Neural cell (in vitro differentiated cells): ENCODE measurements at regions not wholly inside any gene's neighbourhood (a gene's known extent, or its start where the extent isn't known, plus 50 kb on each side); places are given as distances from the start of the nearest gene placed in this dataset.

Experiments
- H2AFZ ChIP-seq: fragments of 200-600, 300-800 bp; sonication (generic), shearing (Covaris generic); 2 replicates; pipeline ENCODE4 v1.6.0; 2014; ENCODE audit warnings: low read depth, mild to moderate bottlenecking, antibody characterized with exemption, low read length, moderate library complexity
- H3F3A ChIP-seq: fragments of 200-600 bp; shearing (Covaris generic); 2 replicates; pipeline ENCODE4 v1.6.1; 2016; ENCODE audit warnings: mild to moderate bottlenecking, moderate library complexity, mixed read lengths, antibody characterized with exemption, low read length; ENCODE audit not compliant: insufficient read depth, poor library complexity, severe bottlenecking
- H3K27ac ChIP-seq: fragments of 200-600, 300-800 bp; sonication (generic), shearing (Covaris generic); 2 replicates; pipeline ENCODE4 v1.5.1; 2014; ENCODE audit warnings: mild to moderate bottlenecking, low read length, moderate library complexity
- H3K27me3 ChIP-seq: fragments of 300-800, 200-600 bp; sonication (generic), shearing (Covaris generic); 2 replicates; pipeline ENCODE4 v1.6.0; 2014; ENCODE audit warnings: mild to moderate bottlenecking, low read depth, low read length, moderate library complexity; ENCODE audit not compliant: insufficient read depth
- H3K36me3 ChIP-seq: fragments of 300-800, 200-600 bp; sonication (generic), shearing (Covaris generic); 2 replicates; pipeline ENCODE4 v1.5.1; 2014; ENCODE audit warnings: mild to moderate bottlenecking, antibody characterized with exemption, low read length, moderate library complexity; ENCODE audit not compliant: insufficient read depth
- H3K4me2 ChIP-seq: fragments of 300-800, 200-600 bp; sonication (generic), shearing (Covaris generic); 2 replicates; pipeline ENCODE4 v1.6.0; 2014; ENCODE audit warnings: mild to moderate bottlenecking, low read length
- H3K4me3 ChIP-seq: fragments of 300-800, 200-600 bp; sonication (generic), shearing (Covaris generic); 2 replicates; pipeline ENCODE4 v1.5.1; 2014; ENCODE audit warnings: mild to moderate bottlenecking, low read length, moderate library complexity
- H3K79me2 ChIP-seq: fragments of 200-600 bp; shearing (Covaris generic); replicated peaks from 2 replicates; pipeline ENCODE4 v1.6.0; 2014; ENCODE audit warnings: mild to moderate bottlenecking, low read length, moderate library complexity; ENCODE audit not compliant: insufficient read depth
- H3K9ac ChIP-seq: fragments of 300-800, 200-600 bp; sonication (generic), shearing (Covaris generic); 2 replicates; pipeline ENCODE4 v1.6.1; 2016; ENCODE audit warnings: mild to moderate bottlenecking, low read length, mixed read lengths
- H3K9me2 ChIP-seq: fragments of 200-600 bp; shearing (Covaris generic); 2 replicates; pipeline ENCODE4 v1.6.1; 2016; ENCODE audit warnings: mild to moderate bottlenecking, low read length, mixed read lengths; ENCODE audit not compliant: insufficient read depth
- H3K9me3 ChIP-seq: fragments of 200-600, 300-800 bp; sonication (generic), shearing (Covaris generic); 2 replicates; pipeline ENCODE4 v1.6.1; 2016; ENCODE audit warnings: mild to moderate bottlenecking, mixed run types, low read length, moderate library complexity, mixed read lengths
- H4K20me1 ChIP-seq: fragments of 200-600 bp; shearing (Covaris generic); 2 replicates; pipeline ENCODE4 v1.6.1; 2016; ENCODE audit warnings: mild to moderate bottlenecking, mixed run types; ENCODE audit not compliant: insufficient read depth
- EP300 ChIP-seq: fragments of 450-650 bp; conservative IDR thresholded peaks from 2 replicates; pipeline ENCODE4 v1.6.1; 2014; ENCODE audit warnings: antibody characterized with exemption, mild to moderate bottlenecking, moderate library complexity; ENCODE audit not compliant: poor library complexity, severe bottlenecking
- EZH2 ChIP-seq: fragments of 200-600, 300-800 bp; shearing (Covaris generic), sonication (generic); IDR thresholded peaks from 2 replicates; pipeline ENCODE4 v1.6.1; 2014; ENCODE audit warnings: antibody characterized with exemption, low read length, borderline replicate concordance, mild to moderate bottlenecking; ENCODE audit not compliant: insufficient read depth, poor library complexity, severe bottlenecking
- MXI1 ChIP-seq: fragments of 450-650 bp; conservative IDR thresholded peaks from 2 replicates; pipeline ENCODE4 v1.6.1; 2014; ENCODE audit warnings: antibody characterized with exemption, mild to moderate bottlenecking; ENCODE audit not compliant: poor library complexity, severe bottlenecking
- POLR2AphosphoS5 ChIP-seq: IDR thresholded peaks from 2 replicates; pipeline ENCODE4 v1.6.1; 2012
- RAD21 ChIP-seq: fragments of 450-650 bp; conservative IDR thresholded peaks from 2 replicates; pipeline ENCODE4 v1.6.1; 2014; ENCODE audit warnings: antibody characterized with exemption, mild to moderate bottlenecking, moderate library complexity
- SMC3 ChIP-seq: fragments of 450-650 bp; conservative IDR thresholded peaks from 2 replicates; pipeline ENCODE4 v1.6.1; 2014; ENCODE audit warnings: antibody characterized with exemption, mild to moderate bottlenecking, moderate library complexity; ENCODE audit not compliant: poor library complexity
- TAF1 ChIP-seq: IDR thresholded peaks from 2 replicates; pipeline ENCODE4 v1.6.1; 2012; ENCODE audit warnings: low read depth
- TF ChIP-seq, protein P1 (sequence below): IDR thresholded peaks from 2 replicates; pipeline ENCODE4 v1.6.1; 2012; ENCODE audit warnings: borderline replicate concordance
- TF ChIP-seq, protein P2 (sequence below): fragments of 450-650 bp; IDR thresholded peaks from 2 replicates; pipeline ENCODE4 v1.5.1; 2014; ENCODE audit warnings: antibody characterized with exemption, mild to moderate bottlenecking, moderate library complexity; ENCODE audit not compliant: poor library complexity, severe bottlenecking

DNA sequence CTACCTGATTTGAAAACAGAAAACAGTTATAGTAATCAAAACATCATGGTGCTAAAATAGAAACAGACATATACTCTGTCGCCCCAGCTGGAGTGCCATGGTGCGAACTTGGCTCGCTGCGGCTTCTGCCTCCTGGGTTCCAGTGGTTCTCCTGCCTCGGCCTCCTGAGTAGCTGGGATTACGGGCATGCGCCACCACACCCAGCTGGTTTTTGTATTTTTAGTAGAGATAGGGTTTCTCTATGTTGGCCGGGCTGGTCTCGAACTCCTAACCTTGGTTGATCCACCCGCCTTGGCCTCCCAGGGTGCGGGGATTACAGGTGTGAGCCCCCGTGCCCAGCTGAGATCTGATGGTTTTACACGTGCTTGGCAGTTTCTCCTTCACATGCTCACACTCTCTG, 495.9 kb downstream of the ANXA1 start:
- no peaks in the 10 kb centered on the region for H3K9me3 ChIP-seq
- H3K27ac ChIP-seq: no peak overlapping the region
- H3K9me2 ChIP-seq: no peaks in the 10 kb centered on the region
- no peak overlapping the region for H3K9ac ChIP-seq
- TF ChIP-seq TAF1: no peak
- no peak for TF ChIP-seq RAD21
- no peak for TF ChIP-seq SMC3
- TF ChIP-seq, protein P1, sequence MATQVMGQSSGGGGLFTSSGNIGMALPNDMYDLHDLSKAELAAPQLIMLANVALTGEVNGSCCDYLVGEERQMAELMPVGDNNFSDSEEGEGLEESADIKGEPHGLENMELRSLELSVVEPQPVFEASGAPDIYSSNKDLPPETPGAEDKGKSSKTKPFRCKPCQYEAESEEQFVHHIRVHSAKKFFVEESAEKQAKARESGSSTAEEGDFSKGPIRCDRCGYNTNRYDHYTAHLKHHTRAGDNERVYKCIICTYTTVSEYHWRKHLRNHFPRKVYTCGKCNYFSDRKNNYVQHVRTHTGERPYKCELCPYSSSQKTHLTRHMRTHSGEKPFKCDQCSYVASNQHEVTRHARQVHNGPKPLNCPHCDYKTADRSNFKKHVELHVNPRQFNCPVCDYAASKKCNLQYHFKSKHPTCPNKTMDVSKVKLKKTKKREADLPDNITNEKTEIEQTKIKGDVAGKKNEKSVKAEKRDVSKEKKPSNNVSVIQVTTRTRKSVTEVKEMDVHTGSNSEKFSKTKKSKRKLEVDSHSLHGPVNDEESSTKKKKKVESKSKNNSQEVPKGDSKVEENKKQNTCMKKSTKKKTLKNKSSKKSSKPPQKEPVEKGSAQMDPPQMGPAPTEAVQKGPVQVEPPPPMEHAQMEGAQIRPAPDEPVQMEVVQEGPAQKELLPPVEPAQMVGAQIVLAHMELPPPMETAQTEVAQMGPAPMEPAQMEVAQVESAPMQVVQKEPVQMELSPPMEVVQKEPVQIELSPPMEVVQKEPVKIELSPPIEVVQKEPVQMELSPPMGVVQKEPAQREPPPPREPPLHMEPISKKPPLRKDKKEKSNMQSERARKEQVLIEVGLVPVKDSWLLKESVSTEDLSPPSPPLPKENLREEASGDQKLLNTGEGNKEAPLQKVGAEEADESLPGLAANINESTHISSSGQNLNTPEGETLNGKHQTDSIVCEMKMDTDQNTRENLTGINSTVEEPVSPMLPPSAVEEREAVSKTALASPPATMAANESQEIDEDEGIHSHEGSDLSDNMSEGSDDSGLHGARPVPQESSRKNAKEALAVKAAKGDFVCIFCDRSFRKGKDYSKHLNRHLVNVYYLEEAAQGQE: no peak
- TF ChIP-seq, protein P2, sequence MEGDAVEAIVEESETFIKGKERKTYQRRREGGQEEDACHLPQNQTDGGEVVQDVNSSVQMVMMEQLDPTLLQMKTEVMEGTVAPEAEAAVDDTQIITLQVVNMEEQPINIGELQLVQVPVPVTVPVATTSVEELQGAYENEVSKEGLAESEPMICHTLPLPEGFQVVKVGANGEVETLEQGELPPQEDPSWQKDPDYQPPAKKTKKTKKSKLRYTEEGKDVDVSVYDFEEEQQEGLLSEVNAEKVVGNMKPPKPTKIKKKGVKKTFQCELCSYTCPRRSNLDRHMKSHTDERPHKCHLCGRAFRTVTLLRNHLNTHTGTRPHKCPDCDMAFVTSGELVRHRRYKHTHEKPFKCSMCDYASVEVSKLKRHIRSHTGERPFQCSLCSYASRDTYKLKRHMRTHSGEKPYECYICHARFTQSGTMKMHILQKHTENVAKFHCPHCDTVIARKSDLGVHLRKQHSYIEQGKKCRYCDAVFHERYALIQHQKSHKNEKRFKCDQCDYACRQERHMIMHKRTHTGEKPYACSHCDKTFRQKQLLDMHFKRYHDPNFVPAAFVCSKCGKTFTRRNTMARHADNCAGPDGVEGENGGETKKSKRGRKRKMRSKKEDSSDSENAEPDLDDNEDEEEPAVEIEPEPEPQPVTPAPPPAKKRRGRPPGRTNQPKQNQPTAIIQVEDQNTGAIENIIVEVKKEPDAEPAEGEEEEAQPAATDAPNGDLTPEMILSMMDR: no peak
- TF ChIP-seq POLR2AphosphoS5: no peak
- no peak for TF ChIP-seq EP300
- no peak for TF ChIP-seq EZH2
- TF ChIP-seq MXI1: no peak
- H4K20me1 ChIP-seq: no peaks in the 10 kb centered on the region
- H3K4me3 ChIP-seq: no peak overlapping the region
- no peaks in the 10 kb centered on the region for H3K27me3 ChIP-seq
- H3F3A ChIP-seq: no peaks in the 10 kb centered on the region
- H3K79me2 ChIP-seq: no peaks in the 10 kb centered on the region
- no peak overlapping the region for H3K4me2 ChIP-seq
- H2AFZ ChIP-seq: no peak overlapping the region
- no peaks in the 10 kb centered on the region for H3K36me3 ChIP-seq

DNA sequence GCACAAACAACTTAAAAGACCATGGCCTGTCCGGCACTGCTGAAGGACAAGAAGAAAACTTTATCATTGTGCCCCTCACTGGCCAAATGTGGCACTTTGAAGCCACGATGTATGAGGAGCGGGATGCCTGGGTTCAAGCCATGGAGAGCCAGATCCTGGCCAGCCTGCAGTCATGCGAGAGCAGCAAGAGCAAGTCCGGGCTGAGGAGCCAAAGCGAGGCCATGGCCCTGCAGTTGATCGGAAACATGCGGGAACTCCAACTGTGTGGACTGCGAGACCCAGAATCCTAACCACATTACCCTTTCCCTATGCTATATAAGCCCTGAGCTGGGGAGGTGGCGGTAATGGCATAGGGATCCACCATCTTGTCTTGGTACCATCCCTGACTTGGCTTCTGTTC, 497.9 kb downstream of the ANXA1 start:
- H3K27ac ChIP-seq: no peak overlapping the region
- no peak overlapping the region for H2AFZ ChIP-seq
- H3K4me2 ChIP-seq: no peak overlapping the region
- no peaks in the 10 kb centered on the region for H3F3A ChIP-seq
- H3K9ac ChIP-seq: no peak overlapping the region
- no peaks in the 10 kb centered on the region for H3K9me3 ChIP-seq
- no peaks in the 10 kb centered on the region for H3K79me2 ChIP-seq
- H3K4me3 ChIP-seq: no peak overlapping the region
- no peak for TF ChIP-seq RAD21
- no peak for TF ChIP-seq POLR2AphosphoS5
- no peak for TF ChIP-seq MXI1
- TF ChIP-seq SMC3: no peak
- TF ChIP-seq, protein P2: no peak
- TF ChIP-seq, protein P1: no peak
- TF ChIP-seq TAF1: no peak
- no peak for TF ChIP-seq EP300
- no peak for TF ChIP-seq EZH2
- H3K9me2 ChIP-seq: no peaks in the 10 kb centered on the region
- no peaks in the 10 kb centered on the region for H3K36me3 ChIP-seq
- no peaks in the 10 kb centered on the region for H3K27me3 ChIP-seq
- H4K20me1 ChIP-seq: no peaks in the 10 kb centered on the region
